Panc1 (cell line): ENCODE measurements at regions not wholly inside any gene's neighbourhood (a gene's known extent, or its start where the extent isn't known, plus 50 kb on each side); places are given as distances from the start of the nearest gene placed in this dataset.

Experiments used
- ATAC-seq: fragments of 200-7000 bp; cut with Tn5 transposase; 2 replicates; pipeline ENCODE4 v1.9.1; 2020; ENCODE audit warnings: mild to moderate bottlenecking, moderate library complexity
- BruUV-seq: library from RNA; stranded (reverse); fragments of 400-500 nt; replicated peaks from 2 replicates; lab custom pipeline; 2021; lab: Mats Ljungman, UMichigan
- CTCF ChIA-PET: fragments of 300-600 bp; sonication (Branson Sonifier 250); formaldehyde crosslinking; loops from one replicate; lab custom pipeline; 2022; ENCODE audit warnings: antibody characterized with exemption; lab: Charles Lee
- POLR2A ChIA-PET: fragments of 300-600 bp; sonication (Branson Sonifier 250); formaldehyde crosslinking; loops from one replicate; lab custom pipeline; 2022; ENCODE audit warnings: antibody characterized with exemption; lab: Charles Lee
- DNase-seq: peaks from one replicate; pipeline ENCODE4 v3.0.0-alpha.2; 2010; ENCODE audit warnings: low read depth, low spot score
- H3K27ac ChIP-seq: 2 replicates; pipeline ENCODE4 v1.5.1; 2011; ENCODE audit warnings: mild to moderate bottlenecking, low read length, inconsistent platforms
- H3K27me3 ChIP-seq: fragments of 200-500 bp; sonication (Bioruptor generic); 2 replicates; pipeline ENCODE4 v1.6.0; 2014; ENCODE audit warnings: low read length, inconsistent platforms; ENCODE audit not compliant: control insufficient read depth, insufficient read depth
- H3K36me3 ChIP-seq: fragments of 200-500 bp; sonication (Bioruptor generic); 2 replicates; pipeline ENCODE4 v1.5.1; 2014; ENCODE audit warnings: inconsistent platforms, mild to moderate bottlenecking, low read length, moderate library complexity; ENCODE audit not compliant: control insufficient read depth, insufficient read depth
- H3K4me1 ChIP-seq: 2 replicates; pipeline ENCODE4 v1.5.1; 2011; ENCODE audit warnings: inconsistent platforms, mild to moderate bottlenecking, low read length, moderate library complexity; ENCODE audit not compliant: control insufficient read depth, insufficient read depth
- H3K4me3 ChIP-seq, 2 experiments: 2 replicates each; pipeline ENCODE4 v1.5.1; 2011 to 2012; ENCODE audit warnings: low read depth in 2 of 2, low read length in 2 of 2, mild to moderate bottlenecking in 2 of 2, inconsistent platforms in 1 of 2, moderate library complexity in 1 of 2
- H3K9me3 ChIP-seq: fragments of 200-500 bp; sonication (Bioruptor generic); 2 replicates; pipeline ENCODE4 v1.5.1; 2014; ENCODE audit warnings: low read depth, mild to moderate bottlenecking, inconsistent platforms, low read length, moderate library complexity; ENCODE audit not compliant: control insufficient read depth, insufficient read depth
- CTCF ChIP-seq: fragments of 450-650 bp; IDR thresholded peaks from 2 replicates; pipeline ENCODE4 v1.5.1; 2017; ENCODE audit warnings: mild to moderate bottlenecking
- POLR2AphosphoS5 ChIP-seq: IDR thresholded peaks from 2 replicates; pipeline ENCODE4 v1.6.1; 2012; ENCODE audit warnings: mild to moderate bottlenecking, low read depth, low read length, moderate library complexity
- SIN3A ChIP-seq: IDR thresholded peaks from 2 replicates; pipeline ENCODE4 v1.6.1; 2012; ENCODE audit warnings: low read depth, mild to moderate bottlenecking, low read length, moderate library complexity, borderline replicate concordance; ENCODE audit not compliant: insufficient read depth
- TCF7L2 ChIP-seq: IDR thresholded peaks from 2 replicates; pipeline ENCODE4 v1.6.1; 2011; ENCODE audit warnings: mild to moderate bottlenecking, low read depth, low read length, inconsistent platforms
- in situ Hi-C: cut with HindIII; loops from 2 replicates; pipeline ENCODE4 v1.10.0; 2016; ENCODE audit warnings: low sequenced_read_pairs, low pct_unique_long_range_greater_than_20kb
- intact Hi-C: fragments of 100-400 bp; cut with micrococcal nuclease; formaldehyde crosslinking; loops from one replicate; pipeline ENCODE4 v1.10.0; 2022; ENCODE audit not compliant: unreplicated experiment
- TF ChIP-seq, protein P1 (sequence below), 2 experiments: IDR thresholded peaks; 2 replicates each; pipeline ENCODE4 v1.6.1; 2011 to 2012; ENCODE audit warnings: low read depth in 2 of 2, control low read depth in 1 of 2, low read length in 1 of 2, mild to moderate bottlenecking in 1 of 2, moderate library complexity in 1 of 2; ENCODE audit not compliant: insufficient read depth in 1 of 2

DNA sequence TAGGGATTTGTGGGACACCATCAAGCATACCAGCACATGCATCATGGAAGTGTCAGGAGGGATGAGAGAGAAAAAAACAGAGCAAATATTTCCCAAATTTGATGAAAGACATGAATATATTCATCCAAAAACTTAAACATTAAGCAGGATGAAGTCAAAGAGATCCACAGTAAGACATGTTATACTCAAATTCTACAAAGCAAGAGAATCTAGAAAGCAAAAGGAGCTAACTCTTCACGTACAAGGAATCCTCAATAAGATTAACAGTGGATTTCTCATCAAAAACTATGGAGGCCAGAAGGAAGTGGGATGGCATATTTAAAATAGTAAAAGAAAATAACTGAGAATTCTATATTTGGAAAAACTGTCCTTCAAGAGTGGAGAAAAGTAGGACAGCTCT is 374.8 kb downstream of the ZFHX3 start:
- intact Hi-C loops: no loop called here
- Histone ChIP-seq H3K27ac (no peak overlapping the region), H3K36me3 (no peaks in the 10 kb centered on the region), H3K4me1 (no peaks in the 10 kb centered on the region), H3K9me3 (peaks cover 11% of the 10 kb centered on the region; the same call in 1 of the 2 replicates), H3K27me3 (no peaks in the 10 kb centered on the region), H3K4me3 (no peak overlapping the region)
- no TSS peak for BruUV-seq
- TF ChIP-seq CTCF: no peak
- TF ChIP-seq TCF7L2: no peak
- TF ChIP-seq, protein P1, sequence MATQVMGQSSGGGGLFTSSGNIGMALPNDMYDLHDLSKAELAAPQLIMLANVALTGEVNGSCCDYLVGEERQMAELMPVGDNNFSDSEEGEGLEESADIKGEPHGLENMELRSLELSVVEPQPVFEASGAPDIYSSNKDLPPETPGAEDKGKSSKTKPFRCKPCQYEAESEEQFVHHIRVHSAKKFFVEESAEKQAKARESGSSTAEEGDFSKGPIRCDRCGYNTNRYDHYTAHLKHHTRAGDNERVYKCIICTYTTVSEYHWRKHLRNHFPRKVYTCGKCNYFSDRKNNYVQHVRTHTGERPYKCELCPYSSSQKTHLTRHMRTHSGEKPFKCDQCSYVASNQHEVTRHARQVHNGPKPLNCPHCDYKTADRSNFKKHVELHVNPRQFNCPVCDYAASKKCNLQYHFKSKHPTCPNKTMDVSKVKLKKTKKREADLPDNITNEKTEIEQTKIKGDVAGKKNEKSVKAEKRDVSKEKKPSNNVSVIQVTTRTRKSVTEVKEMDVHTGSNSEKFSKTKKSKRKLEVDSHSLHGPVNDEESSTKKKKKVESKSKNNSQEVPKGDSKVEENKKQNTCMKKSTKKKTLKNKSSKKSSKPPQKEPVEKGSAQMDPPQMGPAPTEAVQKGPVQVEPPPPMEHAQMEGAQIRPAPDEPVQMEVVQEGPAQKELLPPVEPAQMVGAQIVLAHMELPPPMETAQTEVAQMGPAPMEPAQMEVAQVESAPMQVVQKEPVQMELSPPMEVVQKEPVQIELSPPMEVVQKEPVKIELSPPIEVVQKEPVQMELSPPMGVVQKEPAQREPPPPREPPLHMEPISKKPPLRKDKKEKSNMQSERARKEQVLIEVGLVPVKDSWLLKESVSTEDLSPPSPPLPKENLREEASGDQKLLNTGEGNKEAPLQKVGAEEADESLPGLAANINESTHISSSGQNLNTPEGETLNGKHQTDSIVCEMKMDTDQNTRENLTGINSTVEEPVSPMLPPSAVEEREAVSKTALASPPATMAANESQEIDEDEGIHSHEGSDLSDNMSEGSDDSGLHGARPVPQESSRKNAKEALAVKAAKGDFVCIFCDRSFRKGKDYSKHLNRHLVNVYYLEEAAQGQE (IDR thresholded peaks at IDR 0.05; ENCODE audit: insufficient read depth in 1 of 2, low read depth in 2 of 2, low read length in 1 of 2): no peak
- TF ChIP-seq POLR2AphosphoS5: no peak
- no peak for TF ChIP-seq SIN3A
- in situ Hi-C loops: no loop called here
- CTCF ChIA-PET: no interaction called here
- POLR2A ChIA-PET: no interaction called here
- DNase-seq: no peak
- no peak for ATAC-seq

DNA sequence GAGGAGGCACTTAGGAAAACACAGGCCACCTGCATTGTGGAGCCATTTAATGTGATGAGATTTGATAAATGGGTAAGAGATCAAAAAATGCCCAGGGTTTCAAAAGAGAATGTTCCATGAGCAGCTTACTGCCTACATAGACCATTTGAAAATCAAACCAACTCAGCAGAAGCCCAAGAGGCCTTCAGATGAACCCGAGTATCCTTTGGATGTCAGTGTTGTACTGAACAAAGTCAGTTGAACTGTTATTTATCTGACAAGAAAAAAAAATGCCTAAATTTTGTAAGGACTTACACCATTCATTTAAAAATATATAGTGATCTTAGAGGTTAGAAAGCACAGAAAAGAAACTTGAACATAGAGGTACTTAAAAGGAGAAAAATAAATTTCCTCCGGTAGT is 381.7 kb downstream of the ZFHX3 start:
- peaks cover 8% of the 10 kb centered on the region; the same call in 1 of the 2 replicates for H3K36me3 ChIP-seq
- no peak for TF ChIP-seq POLR2AphosphoS5
- TF ChIP-seq CTCF: no peak
- TF ChIP-seq, protein P1 (IDR thresholded peaks at IDR 0.05; ENCODE audit: insufficient read depth in 1 of 2, low read depth in 2 of 2, low read length in 1 of 2): no peak
- TF ChIP-seq SIN3A: no peak
- no peak for TF ChIP-seq TCF7L2
- CTCF ChIA-PET: no interaction called here
- no peaks in the 10 kb centered on the region; the same call in 1 of the 2 replicates for H3K9me3 ChIP-seq
- peaks cover 12% of the 10 kb centered on the region; the same call in 1 of the 2 replicates for H3K4me1 ChIP-seq
- no peaks in the 10 kb centered on the region for H3K27me3 ChIP-seq
- H3K27ac ChIP-seq: no peak overlapping the region
- DNase-seq: no peak
- no TSS peak for BruUV-seq
- POLR2A ChIA-PET: no interaction called here
- intact Hi-C loops: no loop called here
- in situ Hi-C loops: no loop called here
- ATAC-seq: no peak
- no peak overlapping the region for H3K4me3 ChIP-seq
